Mammary epithelial cell (primary cell): ENCODE measurements at regions not wholly inside any gene's neighbourhood (a gene's known extent, or its start where the extent isn't known, plus 50 kb on each side); places are given as distances from the start of the nearest gene placed in this dataset.

Source experiments
- CTCF ChIP-seq, 2 donors: IDR thresholded peaks in 1 of 2; conservative IDR thresholded peaks in 1 of 2; 2 replicates each; pipeline ENCODE4 v1.5.1; 2011 to 2012; ENCODE audit warnings: inconsistent platforms in 2 of 2, low read length in 2 of 2, mild to moderate bottlenecking in 2 of 2, control low read depth in 1 of 2, low read depth in 1 of 2; ENCODE audit not compliant: insufficient read depth in 1 of 2; ENCODE audit errors: extremely low read depth in 1 of 2
- EZH2 ChIP-seq: IDR thresholded peaks from 2 replicates; pipeline ENCODE4 v1.6.1; 2012; ENCODE audit warnings: low read length, inconsistent platforms, borderline replicate concordance

- TF ChIP-seq CTCF (conservative IDR thresholded peaks at IDR 0.05 in 1 of 2, IDR thresholded peaks at IDR 0.05 in 1 of 2; ENCODE audit: extremely low read depth in 1 of 2, insufficient read depth in 1 of 2, low read depth in 1 of 2, low read length in 2 of 2) (no peak), EZH2 (no peak)
These were observed 161.0 kb upstream of the CIBAR2 start for GRCh38 chr16:85273293-85273692.
